ENCODE measurements at regions not wholly inside any gene's neighbourhood (a gene's known extent, or its start where the extent isn't known, plus 50 kb on each side); places are given as distances from the start of the nearest gene placed in this dataset.

- no peak for TF ChIP-seq POLR2A (IDR thresholded peaks at IDR 0.05)
- TF ChIP-seq, protein P1, sequence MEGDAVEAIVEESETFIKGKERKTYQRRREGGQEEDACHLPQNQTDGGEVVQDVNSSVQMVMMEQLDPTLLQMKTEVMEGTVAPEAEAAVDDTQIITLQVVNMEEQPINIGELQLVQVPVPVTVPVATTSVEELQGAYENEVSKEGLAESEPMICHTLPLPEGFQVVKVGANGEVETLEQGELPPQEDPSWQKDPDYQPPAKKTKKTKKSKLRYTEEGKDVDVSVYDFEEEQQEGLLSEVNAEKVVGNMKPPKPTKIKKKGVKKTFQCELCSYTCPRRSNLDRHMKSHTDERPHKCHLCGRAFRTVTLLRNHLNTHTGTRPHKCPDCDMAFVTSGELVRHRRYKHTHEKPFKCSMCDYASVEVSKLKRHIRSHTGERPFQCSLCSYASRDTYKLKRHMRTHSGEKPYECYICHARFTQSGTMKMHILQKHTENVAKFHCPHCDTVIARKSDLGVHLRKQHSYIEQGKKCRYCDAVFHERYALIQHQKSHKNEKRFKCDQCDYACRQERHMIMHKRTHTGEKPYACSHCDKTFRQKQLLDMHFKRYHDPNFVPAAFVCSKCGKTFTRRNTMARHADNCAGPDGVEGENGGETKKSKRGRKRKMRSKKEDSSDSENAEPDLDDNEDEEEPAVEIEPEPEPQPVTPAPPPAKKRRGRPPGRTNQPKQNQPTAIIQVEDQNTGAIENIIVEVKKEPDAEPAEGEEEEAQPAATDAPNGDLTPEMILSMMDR (IDR thresholded peaks at IDR 0.05): no peak
- Histone ChIP-seq H3K4me1 (peaks cover 0 to under 1% (median 0%) of the 10 kb centered on the region in 4 donors), H3K9me3 (no peaks in the 10 kb centered on the region), H3K27me3 (no peaks in the 10 kb centered on the region), H3K36me3 (no peaks in the 10 kb centered on the region), H3K27ac (no peak overlapping the region), H3K4me3 (no peak overlapping the region)
- peak in 1 of 3 donors; percentile 30 for DNase-seq
These were observed 96.2 kb upstream of the CTDP1 start for GRCh38 chr18:79583426-79583825.

- Histone ChIP-seq H3K27me3 (no peaks in the 10 kb centered on the region), H3K9me3 (no peaks in the 10 kb centered on the region), H3K4me3 (no peak overlapping the region), H3K36me3 (no peaks in the 10 kb centered on the region), H3K4me1 (peaks cover 0 to 3% (median 0%) of the 10 kb centered on the region in 4 donors), H3K27ac (no peak overlapping the region)
- peak in 2 of 3 donors; percentile 19 to 43 for DNase-seq
- TF ChIP-seq, protein P1 (IDR thresholded peaks at IDR 0.05): no peak
- no peak for TF ChIP-seq POLR2A (IDR thresholded peaks at IDR 0.05)
These were observed 95.6 kb upstream of the CTDP1 start for GRCh38 chr18:79583984-79584401.

DNA sequence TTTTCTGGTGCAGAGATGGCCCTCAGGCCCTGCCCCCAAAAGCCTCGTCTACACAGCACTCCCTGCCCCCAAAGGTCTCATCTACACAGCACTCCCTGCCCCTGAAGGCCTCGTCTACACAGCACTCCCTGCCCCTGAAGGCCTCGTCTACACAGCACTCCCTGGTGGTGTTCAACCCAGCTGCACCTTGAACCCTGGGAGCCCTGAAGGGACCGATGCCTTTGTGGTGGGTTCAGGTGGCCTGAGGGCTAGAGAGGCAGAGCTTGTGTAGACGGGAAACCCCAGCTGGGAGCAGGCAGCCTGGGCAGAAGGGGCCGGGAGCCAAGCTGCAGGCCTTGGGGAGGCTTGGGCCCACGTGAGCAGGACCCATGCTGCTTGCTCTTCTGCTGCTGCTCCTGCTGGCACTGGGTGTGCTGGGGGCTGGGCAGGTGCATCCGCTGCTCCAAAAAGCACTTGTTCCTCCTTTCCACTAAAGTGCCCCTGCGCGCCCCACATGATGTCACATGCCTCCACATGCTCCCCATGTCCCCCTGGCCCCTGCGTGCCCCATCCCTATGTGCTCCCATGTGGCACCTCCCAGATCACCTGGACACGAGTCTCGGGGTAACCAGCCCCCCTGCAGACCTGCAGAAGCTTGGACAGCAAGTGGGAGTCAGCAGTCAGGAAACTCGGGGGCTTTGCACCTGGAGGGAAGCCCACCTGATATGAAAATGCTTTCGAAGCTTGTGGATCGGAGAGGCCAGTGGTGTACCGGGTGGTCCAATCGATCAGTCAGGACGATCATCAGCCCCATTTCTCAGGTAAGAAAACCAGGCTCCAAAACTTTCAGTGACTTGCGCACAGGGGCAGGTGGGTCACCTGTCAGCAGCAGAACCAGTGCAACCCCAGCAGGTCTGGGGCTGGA is 94.9 kb upstream of the CTDP1 start:
- peak in 2 of 3 donors; percentile 35 to 38 for DNase-seq
- no peaks in the 10 kb centered on the region for H3K36me3 ChIP-seq
- peaks cover 0 to 9% (median 0%) of the 10 kb centered on the region in 4 donors for H3K4me1 ChIP-seq
- no peak overlapping the region for H3K4me3 ChIP-seq
- no peak overlapping the region for H3K27ac ChIP-seq
- H3K9me3 ChIP-seq: no peaks in the 10 kb centered on the region
- no peak for TF ChIP-seq POLR2A (IDR thresholded peaks at IDR 0.05)
- TF ChIP-seq, protein P1 (IDR thresholded peaks at IDR 0.05): no peak
- no peaks in the 10 kb centered on the region for H3K27me3 ChIP-seq

- DNase-seq: peak in 1 of 3 donors; percentile 36
- Histone ChIP-seq H3K36me3 (no peaks in the 10 kb centered on the region), H3K27ac (no peak overlapping the region), H3K9me3 (no peaks in the 10 kb centered on the region), H3K4me3 (no peak overlapping the region), H3K27me3 (no peaks in the 10 kb centered on the region), H3K4me1 (peaks cover 0 to 9% (median 0%) of the 10 kb centered on the region in 4 donors)
- no peak for TF ChIP-seq POLR2A (IDR thresholded peaks at IDR 0.05)
- TF ChIP-seq, protein P1 (IDR thresholded peaks at IDR 0.05): no peak
These were observed 93.9 kb upstream of the CTDP1 start for GRCh38 chr18:79585395-79586370.

DNA sequence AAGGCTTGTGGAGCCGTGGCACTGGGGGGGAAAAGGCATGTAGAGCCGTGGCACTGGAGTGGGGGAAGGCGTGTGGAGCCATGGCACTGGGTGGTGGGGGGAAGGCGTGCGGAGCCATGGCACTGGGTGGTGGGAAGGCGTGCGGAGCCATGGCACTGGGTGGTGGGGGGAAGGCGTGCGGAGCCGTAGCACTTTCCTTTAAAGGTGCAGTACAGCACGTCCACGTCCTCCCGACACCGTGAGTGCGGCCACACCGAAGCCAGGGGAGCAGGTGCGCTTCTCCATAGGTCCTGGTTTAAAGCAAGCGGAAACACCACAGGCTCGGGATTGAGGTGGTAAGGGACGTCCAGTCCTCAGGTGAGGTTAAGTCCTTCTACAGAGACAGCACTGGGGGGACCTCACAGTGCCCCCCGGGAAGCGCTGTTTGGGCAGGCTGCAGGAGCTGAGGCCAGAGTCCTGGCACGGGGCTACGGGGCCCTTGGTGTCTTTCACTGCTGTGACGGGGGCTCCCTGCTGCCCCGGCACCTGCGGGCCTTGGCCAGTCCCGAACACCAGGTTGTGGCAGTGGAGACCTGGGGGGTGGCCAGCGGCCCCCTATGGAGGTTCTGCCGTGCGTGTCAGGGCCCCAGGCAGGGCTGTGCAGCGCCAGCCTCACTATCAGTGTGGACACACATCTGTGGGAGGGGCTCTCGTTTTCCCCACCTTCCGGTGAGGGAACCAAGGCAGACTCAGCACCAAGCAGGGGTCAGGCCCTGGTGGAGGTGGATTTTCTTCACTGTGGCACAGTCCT is 93.0 kb upstream of the CTDP1 start:
- Histone ChIP-seq H3K4me3 (no peak overlapping the region), H3K4me1 (peaks cover 0 to 9% (median 0%) of the 10 kb centered on the region in 4 donors), H3K36me3 (no peaks in the 10 kb centered on the region), H3K27me3 (no peaks in the 10 kb centered on the region), H3K9me3 (no peaks in the 10 kb centered on the region), H3K27ac (no peak overlapping the region)
- TF ChIP-seq, protein P1 (IDR thresholded peaks at IDR 0.05): no peak
- no peak for TF ChIP-seq POLR2A (IDR thresholded peaks at IDR 0.05)
- peak in 2 of 3 donors; percentile 39 to 40 for DNase-seq
